GM18498 (cell line): ENCODE measurements at regions not wholly inside any gene's neighbourhood (a gene's known extent, or its start where the extent isn't known, plus 50 kb on each side); places are given as distances from the start of the nearest gene placed in this dataset.
"Not testable (repeated sequence)": the region's sequence is repeated elsewhere in the genome, so short reads cannot be mapped to it uniquely, and the experiment has no call there.

Source experiments
- ATAC-seq: cut with Tn5 transposase; IDR thresholded peaks from one replicate; pipeline ENCODE4 v1.9.1; 2021; ENCODE audit warnings: mild to moderate bottlenecking, moderate library complexity; ENCODE audit not compliant: unreplicated experiment

GRCh38 chr3:67145738-67146137 is 147.6 kb downstream of the KBTBD8 start:
- no peak for ATAC-seq

GRCh38 chr3:67154429-67154828 is 156.3 kb downstream of the KBTBD8 start:
- no peak for ATAC-seq

- no peak for ATAC-seq
These were observed 169.4 kb downstream of the KBTBD8 start for GRCh38 chr3:67167481-67167880.

DNA sequence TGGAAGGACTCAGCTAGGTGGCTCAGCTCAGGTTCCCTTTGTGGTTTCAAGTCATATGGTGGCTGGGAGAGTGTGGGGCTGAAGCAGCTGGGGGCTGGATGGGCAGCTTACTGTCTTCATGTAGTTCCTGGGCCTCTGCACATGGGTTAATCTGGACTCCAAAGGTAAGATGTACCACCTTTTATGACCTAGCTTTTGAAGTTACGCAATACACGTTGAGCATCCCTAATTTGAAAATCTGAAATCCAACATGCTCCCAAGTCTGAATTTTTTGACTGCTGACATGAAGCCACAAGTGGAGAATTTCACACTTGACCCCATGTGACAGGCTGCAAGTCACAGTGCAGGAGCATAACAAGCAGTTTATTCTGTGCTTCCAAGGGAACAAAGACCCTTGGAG is 173.7 kb downstream of the KBTBD8 start:
- ATAC-seq, result no peak

GRCh38 chr3:67173130-67173529 is 175.0 kb downstream of the KBTBD8 start:
- ATAC-seq, result not testable (repeated sequence)

DNA sequence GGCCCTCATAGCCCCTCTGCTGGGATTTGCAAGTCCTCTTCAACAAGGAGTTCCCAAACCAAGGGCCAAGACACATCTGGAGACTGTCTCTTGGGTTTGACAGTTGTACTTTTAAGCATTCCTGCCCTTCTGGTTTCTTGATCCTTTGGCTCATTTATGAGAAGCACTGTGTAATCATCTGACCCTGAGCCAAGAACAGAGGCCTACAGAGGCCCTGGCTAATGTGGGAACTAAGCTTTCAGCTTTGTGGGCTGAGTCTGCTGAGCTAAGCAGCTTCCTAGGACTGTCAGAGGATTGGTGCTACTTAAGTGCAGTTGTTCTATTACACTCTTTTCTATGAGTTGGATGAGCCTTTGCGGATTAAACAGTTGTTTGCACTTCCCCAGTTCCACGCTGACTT is 178.3 kb downstream of the KBTBD8 start:
- no peak for ATAC-seq

- ATAC-seq, result no peak
These were observed 194.4 kb downstream of the KBTBD8 start for GRCh38 chr3:67192466-67192865.

DNA sequence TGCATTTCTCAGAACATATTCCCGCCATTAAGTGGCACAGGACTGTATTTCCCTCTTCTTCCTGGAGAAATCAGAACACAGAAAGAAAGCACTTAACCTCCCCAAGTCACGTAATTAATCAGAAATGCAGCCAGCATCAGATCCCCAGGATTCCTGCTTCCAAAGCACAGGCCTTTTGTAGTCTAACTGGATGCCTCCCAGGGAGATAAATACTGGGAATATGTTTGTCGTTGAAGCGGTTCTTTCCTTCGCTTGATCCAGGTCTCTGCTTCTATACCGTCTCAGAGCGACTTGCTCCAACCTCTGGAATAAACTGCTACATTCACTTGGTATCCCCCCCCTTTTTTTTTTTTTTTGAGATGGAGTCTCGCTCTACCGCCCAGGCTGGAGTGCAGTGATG is 198.6 kb downstream of the KBTBD8 start:
- no peak for ATAC-seq

DNA sequence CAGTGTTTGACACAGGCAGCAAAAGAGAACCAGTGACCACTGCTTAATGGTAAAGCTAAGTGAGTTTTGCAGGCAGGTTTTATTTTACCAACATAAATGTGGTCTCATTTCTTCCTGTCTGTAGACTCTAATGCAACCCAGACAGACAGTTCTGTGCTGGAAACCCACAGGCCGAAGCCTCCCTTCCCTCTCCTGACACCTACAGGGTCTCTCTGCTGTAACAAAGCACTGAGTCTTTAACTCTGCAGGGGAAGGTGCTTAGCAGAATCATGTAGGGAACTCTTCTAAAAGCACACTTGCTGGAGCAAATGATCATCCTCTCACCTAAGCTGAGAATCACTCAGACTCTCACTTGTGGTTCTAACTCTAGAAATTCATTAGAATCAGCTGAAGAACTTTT is 200.3 kb downstream of the KBTBD8 start:
- ATAC-seq, result no peak

GRCh38 chr3:67200618-67201017 is 202.5 kb downstream of the KBTBD8 start:
- ATAC-seq, result no peak

DNA sequence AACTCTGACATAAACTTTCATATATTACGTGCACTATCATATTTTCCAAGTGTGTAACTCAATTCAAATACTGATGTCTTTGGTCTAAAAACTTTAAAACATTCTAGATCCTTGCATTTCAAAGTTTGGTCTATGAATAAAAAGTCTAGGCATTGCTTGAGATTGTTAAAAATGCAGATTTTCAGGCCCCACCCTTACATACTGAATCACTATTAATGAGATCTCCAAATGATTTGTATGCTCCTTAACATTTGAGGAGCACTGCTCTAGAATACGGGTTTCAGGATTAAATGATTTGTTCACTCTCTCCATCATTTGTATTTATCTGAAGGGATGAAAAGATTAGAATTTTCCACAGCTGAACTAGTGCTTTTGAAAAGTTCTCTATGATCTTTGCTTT is 202.9 kb downstream of the KBTBD8 start:
- ATAC-seq, result no peak

GRCh38 chr3:67202053-67202452 is 203.9 kb downstream of the KBTBD8 start:
- ATAC-seq, result no peak

GRCh38 chr3:67204951-67205350 is 206.8 kb downstream of the KBTBD8 start:
- no peak for ATAC-seq

GRCh38 chr3:67215690-67216089 is 217.6 kb downstream of the KBTBD8 start:
- no peak for ATAC-seq

DNA sequence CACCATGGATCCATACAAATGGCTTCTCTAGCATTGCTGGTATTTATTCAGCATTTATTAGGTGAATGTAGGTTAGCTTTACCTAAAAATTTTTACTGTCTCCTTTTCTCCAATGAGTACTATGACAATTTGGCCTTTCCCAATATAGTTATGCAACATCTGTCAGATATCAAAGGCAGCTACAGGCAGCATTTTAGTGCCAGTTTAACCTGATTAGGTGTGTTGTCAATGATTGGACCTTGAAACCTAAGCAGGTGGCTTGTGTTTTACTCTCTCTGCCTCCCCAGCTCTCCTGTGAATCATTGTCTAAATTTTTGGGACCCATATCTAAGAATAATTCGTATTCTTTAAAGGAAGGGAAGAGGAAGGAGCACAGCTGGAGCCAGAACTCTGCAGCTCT is 228.9 kb downstream of the KBTBD8 start:
- no peak for ATAC-seq

GRCh38 chr3:67228136-67228535 is 230.0 kb downstream of the KBTBD8 start:
- no peak for ATAC-seq

GRCh38 chr3:67232642-67233041 is 234.5 kb downstream of the KBTBD8 start:
- no peak for ATAC-seq

GRCh38 chr3:67239353-67239752 is 241.2 kb downstream of the KBTBD8 start:
- ATAC-seq, result no peak

- no peak for ATAC-seq
These were observed 243.0 kb downstream of the KBTBD8 start for GRCh38 chr3:67241084-67241483.

DNA sequence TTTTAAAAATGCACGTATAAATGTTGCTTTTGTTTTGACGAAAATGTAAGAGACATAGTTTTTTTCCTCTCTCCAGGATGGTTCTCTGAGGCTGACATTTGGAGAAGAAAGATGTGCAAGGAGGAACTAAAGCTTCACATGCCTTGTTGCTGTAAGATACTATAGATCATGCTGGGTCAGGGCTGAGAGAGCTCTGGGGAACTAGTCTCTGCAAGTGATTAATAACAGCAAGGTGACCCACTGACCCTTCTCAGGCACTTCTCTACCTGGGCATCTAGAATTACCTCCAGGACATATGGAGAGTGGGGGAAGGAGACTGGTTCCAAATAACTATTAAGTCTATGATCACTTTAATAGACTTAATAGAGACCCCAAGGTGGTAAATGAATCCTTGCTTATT is 246.0 kb downstream of the KBTBD8 start:
- no peak for ATAC-seq

DNA sequence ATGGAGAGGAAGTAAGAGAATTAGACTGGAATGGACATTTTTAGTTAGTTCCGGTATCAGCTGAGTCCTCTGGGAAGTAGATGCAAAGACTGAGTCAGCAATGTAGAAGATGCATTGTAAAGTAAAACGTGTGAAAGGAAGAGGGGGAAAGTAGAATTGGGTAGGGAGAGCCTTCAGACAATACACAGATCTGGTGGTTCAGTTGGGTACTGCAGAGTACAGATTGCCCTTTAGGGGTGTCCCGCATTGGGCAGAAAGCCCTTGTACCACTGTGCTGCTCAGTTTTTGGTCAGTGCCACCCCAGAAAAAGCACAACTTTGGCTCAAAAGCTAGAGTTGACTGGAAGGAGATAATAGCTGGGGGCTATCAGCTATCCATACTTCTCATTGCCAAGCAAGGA is 247.4 kb downstream of the KBTBD8 start:
- ATAC-seq, result no peak

- ATAC-seq, result no peak
These were observed 250.6 kb downstream of the KBTBD8 start for GRCh38 chr3:67248726-67249125.

- ATAC-seq, result not testable (repeated sequence)
These were observed 254.8 kb downstream of the KBTBD8 start for GRCh38 chr3:67252906-67253305.
